SK-N-SH (cell line): ENCODE measurements at regions not wholly inside any gene's neighbourhood (a gene's known extent, or its start where the extent isn't known, plus 50 kb on each side); places are given as distances from the start of the nearest gene placed in this dataset.

ENCODE experiments used
- CTCF ChIA-PET: fragments of 300-600, 350-600 bp; formaldehyde crosslinking; extraction: SDS; loops from one replicate; lab custom pipeline; 2021; lab: Yijun Ruan, JAX
- POLR2A ChIA-PET: fragments of 350-600 bp; sonication (Branson Sonifier 250); formaldehyde crosslinking; extraction: SDS; loops from one replicate; lab custom pipeline; 2020; ENCODE audit warnings: antibody characterized with exemption, inconsistent platforms; lab: Yijun Ruan, JAX
- DNase-seq: peaks from one replicate; pipeline ENCODE4 v3.0.0; 2012
- H2AFZ ChIP-seq: fragments of 200-600 bp; sonication (generic); 2 replicates; pipeline ENCODE4 v1.8.1; 2016; ENCODE audit warnings: antibody characterized with exemption, mild to moderate bottlenecking, low read depth
- H3F3A ChIP-seq: fragments of 200-600 bp; sonication (generic); replicated peaks from 2 replicates; pipeline ENCODE3; 2016; ENCODE audit warnings: antibody characterized with exemption, mild to moderate bottlenecking; ENCODE audit not compliant: insufficient read depth
- H3K27ac ChIP-seq, 2 experiments: fragments of 200-500 bp in 1 of 2; fragments of 200-600 bp in 1 of 2; sonication (Bioruptor generic) in 1 of 2; sonication (generic), shearing (Covaris generic) in 1 of 2; 2 replicates each; pipeline versions ENCODE4 v1.5.1 to v1.6.1; 2014 to 2016; ENCODE audit warnings: low read depth in 2 of 2, inconsistent platforms in 1 of 2, low read length in 1 of 2, mild to moderate bottlenecking in 1 of 2, mixed read lengths in 1 of 2
- H3K27me3 ChIP-seq: fragments of 200-600 bp; sonication (generic), shearing (Covaris generic); 2 replicates; pipeline ENCODE4 v1.6.1; 2016; ENCODE audit warnings: mixed run types; ENCODE audit not compliant: insufficient read depth
- H3K36me3 ChIP-seq, 2 experiments: fragments of 200-500 bp in 1 of 2; fragments of 200-600 bp in 1 of 2; sonication (Bioruptor generic) in 1 of 2; sonication (generic) in 1 of 2; replicated peaks in 1 of 2; 2 replicates each; pipeline versions ENCODE3 to v1.5.1; 2014 to 2016; ENCODE audit warnings: low read length in 1 of 2, mild to moderate bottlenecking in 1 of 2; ENCODE audit not compliant: insufficient read depth in 2 of 2, control insufficient read depth in 1 of 2
- H3K4me1 ChIP-seq, 2 experiments: fragments of 200-500 bp in 1 of 2; fragments of 200-600 bp in 1 of 2; sonication (Bioruptor generic) in 1 of 2; sonication (generic), shearing (Covaris generic) in 1 of 2; 2 replicates each; pipeline versions ENCODE4 v1.5.1 to v1.6.1; 2014 to 2016; ENCODE audit warnings: low read depth in 1 of 2, low read length in 1 of 2, mixed run types in 1 of 2; ENCODE audit not compliant: insufficient read depth in 2 of 2, control insufficient read depth in 1 of 2
- H3K4me2 ChIP-seq: fragments of 200-600 bp; sonication (generic), shearing (Covaris generic); 2 replicates; pipeline ENCODE4 v1.6.1; 2017; ENCODE audit warnings: mixed run types
- H3K4me3 ChIP-seq, 2 experiments: fragments of 200-500 bp in 1 of 2; fragments of 200-600 bp in 1 of 2; sonication (Bioruptor generic) in 1 of 2; sonication (generic), shearing (Covaris generic) in 1 of 2; 2 replicates each; pipeline versions ENCODE4 v1.5.1 to v1.8.1; 2014 to 2016; ENCODE audit warnings: low read depth in 2 of 2, inconsistent platforms in 1 of 2, low read length in 1 of 2, mild to moderate bottlenecking in 1 of 2, mixed read lengths in 1 of 2, moderate library complexity in 1 of 2
- H3K79me2 ChIP-seq: fragments of 200-600 bp; sonication (generic); 2 replicates; pipeline ENCODE4 v1.8.1; 2017; ENCODE audit warnings: mild to moderate bottlenecking; ENCODE audit not compliant: insufficient read depth
- H3K9ac ChIP-seq: fragments of 200-600 bp; sonication (generic); 2 replicates; pipeline ENCODE4 v1.6.1; 2017; ENCODE audit warnings: mixed run types
- H3K9me2 ChIP-seq: fragments of 200-600 bp; sonication (generic); 2 replicates; pipeline ENCODE4 v1.6.1; 2017; ENCODE audit warnings: mixed run types
- H3K9me3 ChIP-seq: fragments of 200-600 bp; sonication (generic); 2 replicates; pipeline ENCODE4 v1.6.1; 2017; ENCODE audit warnings: mixed run types, mild to moderate bottlenecking, moderate library complexity
- H4K20me1 ChIP-seq: fragments of 200-600 bp; sonication (generic); 2 replicates; pipeline ENCODE4 v1.6.1; 2017; ENCODE audit warnings: mild to moderate bottlenecking, mixed run types; ENCODE audit not compliant: insufficient read depth
- ELF1 ChIP-seq: IDR thresholded peaks from 2 replicates; pipeline ENCODE4 v1.4.0; 2012
- EP300 ChIP-seq, 2 experiments: IDR thresholded peaks; 2 replicates each; pipeline versions ENCODE4 v1.4.0 to v1.6.1; 2012; ENCODE audit warnings: borderline replicate concordance in 1 of 2, low read depth in 1 of 2, low read length in 1 of 2
- GATA2 ChIP-seq: sonication (generic); formaldehyde crosslinking; IDR thresholded peaks from 2 replicates; pipeline ENCODE4 v1.5.0; 2020; ENCODE audit warnings: mild to moderate bottlenecking, missing genetic modification reagents
- IRF3 ChIP-seq: fragments of 150-350 bp; IDR thresholded peaks from 2 replicates; pipeline ENCODE4 v1.6.1; 2016; ENCODE audit warnings: mild to moderate bottlenecking, low read depth, low read length
- MAX ChIP-seq: IDR thresholded peaks from 2 replicates; pipeline ENCODE4 v1.4.0; 2012; ENCODE audit warnings: low read depth
- MEF2A ChIP-seq: IDR thresholded peaks from 2 replicates; pipeline ENCODE4 v1.4.0; 2012; ENCODE audit warnings: low read depth, borderline replicate concordance
- MXI1 ChIP-seq: IDR thresholded peaks from 2 replicates; pipeline ENCODE4 v1.6.1; 2012; ENCODE audit warnings: mild to moderate bottlenecking, low read depth, low read length, improper control_type of control experiment
- NRF1 ChIP-seq: IDR thresholded peaks from 2 replicates; pipeline ENCODE4 v1.6.1; 2012; ENCODE audit warnings: low read depth, mild to moderate bottlenecking, low read length
- REST ChIP-seq: IDR thresholded peaks from 2 replicates; pipeline ENCODE4 v1.6.1; 2012; ENCODE audit warnings: mild to moderate bottlenecking, low read depth, low read length, moderate library complexity
- SIN3A ChIP-seq: IDR thresholded peaks from 2 replicates; pipeline ENCODE4 v1.6.1; 2012; ENCODE audit warnings: low read depth, mild to moderate bottlenecking, low read length, moderate library complexity, borderline replicate concordance
- SMC3 ChIP-seq: IDR thresholded peaks from 2 replicates; pipeline ENCODE4 v1.6.1; 2012; ENCODE audit warnings: low read depth, low read length, improper control_type of control experiment
- TAF1 ChIP-seq: IDR thresholded peaks from 2 replicates; pipeline ENCODE4 v1.6.1; 2012; ENCODE audit warnings: low read depth, mild to moderate bottlenecking, low read length, moderate library complexity, borderline replicate concordance
- USF2 ChIP-seq: fragments of 150-350 bp; IDR thresholded peaks from 2 replicates; pipeline ENCODE4 v1.6.1; 2017; ENCODE audit warnings: antibody characterized with exemption, low read length, low read depth, borderline replicate concordance
- ZBTB33 ChIP-seq: IDR thresholded peaks from 2 replicates; pipeline ENCODE4 v1.4.0; 2012; ENCODE audit warnings: low read depth, borderline replicate concordance
- WGBS: methylation state at CpG from one replicate; pipeline ENCODE4 v1.1.6; 2017; ENCODE audit warnings: low lambda C conversion rate; 5-methylcytosine and 5-hydroxymethylcytosine counted together

GRCh38 chr5:111869681-111870080, 112.7 kb upstream of the NREP start:
- Histone ChIP-seq H3K9me2 (no peaks in the 10 kb centered on the region), H3K4me3 (no peak overlapping the region), H3K27ac (no peak overlapping the region), H3K4me2 (no peak overlapping the region), H3K4me1 (no peaks in the 10 kb centered on the region), H3K9ac (no peak overlapping the region), H3F3A (no peaks in the 10 kb centered on the region), H2AFZ (no peak overlapping the region), H4K20me1 (no peaks in the 10 kb centered on the region), H3K36me3 (no peaks in the 10 kb centered on the region), H3K79me2 (no peaks in the 10 kb centered on the region), H3K27me3 (no peaks in the 10 kb centered on the region), H3K9me3 (no peaks in the 10 kb centered on the region)
- ChIA-PET CTCF (interaction anchor here (0.7 kb wide), 1 partner anchor 53 kb away, joined by 3 read pairs; no protein-coding TSS in a partner anchor), POLR2A (no interaction called here)
- 38% methylated on average over 2 of the region's 2 CpGs for WGBS
- TF ChIP-seq MAX (no peak), GATA2 (CRISPR knock-in tag) (no peak), SMC3 (no peak), ELF1 (no peak), ZBTB33 (no peak), IRF3 (no peak), USF2 (no peak), TAF1 (no peak), EP300 (IDR thresholded peaks at IDR 0.05; ENCODE audit: borderline replicate concordance in 1 of 2, low read depth in 1 of 2, low read length in 1 of 2) (no peak)
- DNase-seq, result no peak

GRCh38 chr5:111865356-111865755, 108.4 kb upstream of the NREP start:
- Histone ChIP-seq H3K79me2 (no peaks in the 10 kb centered on the region), H3K9me3 (no peaks in the 10 kb centered on the region), H3K36me3 (no peaks in the 10 kb centered on the region), H2AFZ (no peak overlapping the region), H3K9me2 (no peaks in the 10 kb centered on the region), H3F3A (no peaks in the 10 kb centered on the region), H3K4me3 (no peak overlapping the region), H4K20me1 (no peaks in the 10 kb centered on the region), H3K9ac (no peak overlapping the region), H3K4me2 (no peak overlapping the region), H3K27ac (no peak overlapping the region), H3K4me1 (no peaks in the 10 kb centered on the region), H3K27me3 (no peaks in the 10 kb centered on the region)
- DNase-seq, result no peak
- POLR2A ChIA-PET, result no interaction called here
- TF ChIP-seq MEF2A (no peak), SIN3A (no peak), NRF1 (no peak), MXI1 (no peak), REST (no peak), ZBTB33 (no peak)
- 44% methylated on average over 3 of the region's 3 CpGs for WGBS
- CTCF ChIA-PET, result interaction anchor here (0.9 kb wide), 1 partner anchor 10 kb away, joined by 3 read pairs; no protein-coding TSS in a partner anchor
